ENCODE measurements at regions not wholly inside any gene's neighbourhood (a gene's known extent, or its start where the extent isn't known, plus 50 kb on each side); places are given as distances from the start of the nearest gene placed in this dataset.

DNA sequence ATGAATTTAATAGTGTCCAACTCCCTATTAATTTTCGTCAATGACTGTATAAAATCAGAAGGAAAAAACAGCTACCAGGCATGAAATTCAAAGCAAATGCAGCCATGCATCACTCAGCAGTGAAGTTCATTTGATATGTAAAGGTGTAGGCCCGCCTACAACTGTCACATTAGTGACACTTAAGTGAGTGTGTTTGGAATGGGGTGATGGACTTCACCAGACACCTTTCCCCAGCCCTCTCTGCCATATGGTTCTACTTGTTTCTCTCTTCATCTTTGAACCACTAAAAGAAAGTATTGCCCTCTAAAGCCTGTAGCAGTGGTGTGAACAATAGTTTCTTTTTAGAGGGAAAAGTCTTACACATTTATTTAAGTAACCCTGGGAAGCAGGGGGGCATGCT is 124.0 kb downstream of the SIPA1L2 start:
- Histone ChIP-seq H3K27ac (ENCODE audit: insufficient read depth, low read depth, low read length) (no peak overlapping the region), H3K4me1 (ENCODE audit: control insufficient read depth, extremely low read depth, insufficient read depth, low read length) (no peaks in the 10 kb centered on the region), H3K4me2 (ENCODE audit: insufficient read depth, low read length) (no peak overlapping the region), H3K9me3 (replicated peaks; ENCODE audit: control insufficient read depth, insufficient read depth, low read length) (no peaks in the 10 kb centered on the region), H3K36me3 (ENCODE audit: control insufficient read depth in 2 of 2, extremely low read depth in 1 of 2, insufficient read depth in 2 of 2, low read length in 2 of 2) (no peaks in the 10 kb centered on the region), H3K4me3 (replicated peaks in 1 of 3; ENCODE audit: insufficient read depth in 1 of 3, low read depth in 1 of 3, low read length in 3 of 3) (no peak overlapping the region), H3K79me2 (ENCODE audit: control insufficient read depth, insufficient read depth, low read length) (peaks cover 8% of the 10 kb centered on the region), H4K20me1 (replicated peaks; ENCODE audit: control insufficient read depth, extremely low read depth, insufficient read depth, low read length) (no peaks in the 10 kb centered on the region), H3K27me3 (ENCODE audit: control insufficient read depth in 2 of 2, insufficient read depth in 2 of 2, low read length in 2 of 2) (no peaks in the 10 kb centered on the region), H3K9ac (replicated peaks; ENCODE audit: extremely low read depth, insufficient read depth, low read length) (no peak overlapping the region), H3K9me1 (replicated peaks; ENCODE audit: control insufficient read depth, extremely low read depth, insufficient read depth, low read length) (no peaks in the 10 kb centered on the region), H2AFZ (ENCODE audit: low read depth, low read length) (no peak overlapping the region)
- intact Hi-C loops (cut with micrococcal nuclease) (no loop called here), dilution Hi-C loops (cut with MboI; ENCODE audit: extremely low pct_ligation_motif_present, low sequenced_read_pairs) (no loop called here)
- DNase-seq (ENCODE audit: low read depth, low spot score) = no peak
- ChIA-PET CTCF (no interaction called here), POLR2A (no interaction called here)
- no peak for FAIRE-seq
- no peak for TF ChIP-seq FOS (IDR thresholded peaks at IDR 0.05; ENCODE audit: borderline replicate concordance, insufficient read depth, low read length)
- TF ChIP-seq, protein P1, sequence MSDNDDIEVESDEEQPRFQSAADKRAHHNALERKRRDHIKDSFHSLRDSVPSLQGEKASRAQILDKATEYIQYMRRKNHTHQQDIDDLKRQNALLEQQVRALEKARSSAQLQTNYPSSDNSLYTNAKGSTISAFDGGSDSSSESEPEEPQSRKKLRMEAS (IDR thresholded peaks at IDR 0.05; ENCODE audit: insufficient read depth, insufficient read length) = no peak
- no peak for TF ChIP-seq EZH2 (IDR thresholded peaks at IDR 0.05; ENCODE audit: borderline replicate concordance, low read depth, low read length, severe bottlenecking)
- BruUV-seq (replicated peaks) = no TSS peak

DNA sequence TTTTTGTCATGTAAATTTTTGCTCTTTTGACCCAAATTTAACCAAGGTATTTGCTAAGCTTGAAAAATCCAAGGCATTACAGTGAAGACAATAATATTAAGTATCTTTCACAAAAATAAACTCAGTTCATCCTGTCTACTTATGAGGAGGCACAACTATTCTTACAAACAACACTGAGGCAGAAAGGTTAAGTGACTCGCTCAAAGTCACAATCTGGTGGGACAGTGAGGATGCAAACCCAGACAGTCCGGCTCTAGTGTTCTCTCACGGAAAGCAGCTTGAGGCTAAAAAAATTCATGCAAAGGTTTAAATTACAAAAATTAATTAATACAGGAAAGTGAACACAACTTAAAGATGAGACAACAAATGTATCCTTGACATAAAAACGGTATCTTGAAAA is 125.3 kb downstream of the SIPA1L2 start:
- TF ChIP-seq JUN (IDR thresholded peaks at IDR 0.05; ENCODE audit: borderline replicate concordance, insufficient read depth, insufficient read length, low read depth) (no peak), MYC (IDR thresholded peaks at IDR 0.05; ENCODE audit: low read depth, low read length) (no peak), GATA2 (IDR thresholded peaks at IDR 0.05; ENCODE audit: insufficient read depth, insufficient read length, low read depth, low read length) (no peak), EZH2 (IDR thresholded peaks at IDR 0.05; ENCODE audit: borderline replicate concordance, low read depth, low read length, severe bottlenecking) (no peak), POLR2AphosphoS5 (IDR thresholded peaks at IDR 0.05; ENCODE audit: insufficient read depth, low read depth, low read length) (no peak), POLR2A (IDR thresholded peaks at IDR 0.05; ENCODE audit: low read depth, low read length) (no peak), FOS (IDR thresholded peaks at IDR 0.05; ENCODE audit: borderline replicate concordance, insufficient read depth, low read length) (no peak)
- TF ChIP-seq, protein P2, sequence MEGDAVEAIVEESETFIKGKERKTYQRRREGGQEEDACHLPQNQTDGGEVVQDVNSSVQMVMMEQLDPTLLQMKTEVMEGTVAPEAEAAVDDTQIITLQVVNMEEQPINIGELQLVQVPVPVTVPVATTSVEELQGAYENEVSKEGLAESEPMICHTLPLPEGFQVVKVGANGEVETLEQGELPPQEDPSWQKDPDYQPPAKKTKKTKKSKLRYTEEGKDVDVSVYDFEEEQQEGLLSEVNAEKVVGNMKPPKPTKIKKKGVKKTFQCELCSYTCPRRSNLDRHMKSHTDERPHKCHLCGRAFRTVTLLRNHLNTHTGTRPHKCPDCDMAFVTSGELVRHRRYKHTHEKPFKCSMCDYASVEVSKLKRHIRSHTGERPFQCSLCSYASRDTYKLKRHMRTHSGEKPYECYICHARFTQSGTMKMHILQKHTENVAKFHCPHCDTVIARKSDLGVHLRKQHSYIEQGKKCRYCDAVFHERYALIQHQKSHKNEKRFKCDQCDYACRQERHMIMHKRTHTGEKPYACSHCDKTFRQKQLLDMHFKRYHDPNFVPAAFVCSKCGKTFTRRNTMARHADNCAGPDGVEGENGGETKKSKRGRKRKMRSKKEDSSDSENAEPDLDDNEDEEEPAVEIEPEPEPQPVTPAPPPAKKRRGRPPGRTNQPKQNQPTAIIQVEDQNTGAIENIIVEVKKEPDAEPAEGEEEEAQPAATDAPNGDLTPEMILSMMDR (IDR thresholded peaks at IDR 0.05; ENCODE audit: extremely low read depth in 1 of 2, insufficient read depth in 1 of 2, low read depth in 1 of 2, low read length in 2 of 2) = no peak
- TF ChIP-seq, protein P1 (IDR thresholded peaks at IDR 0.05; ENCODE audit: insufficient read depth, insufficient read length) = no peak
- DNase-seq (ENCODE audit: low read depth, low spot score) (no peak), FAIRE-seq (no peak)
- Histone ChIP-seq H3K79me2 (ENCODE audit: control insufficient read depth, insufficient read depth, low read length) (peaks cover 6% of the 10 kb centered on the region), H3K27ac (ENCODE audit: insufficient read depth, low read depth, low read length) (no peak overlapping the region), H4K20me1 (replicated peaks; ENCODE audit: control insufficient read depth, extremely low read depth, insufficient read depth, low read length) (no peaks in the 10 kb centered on the region), H3K9ac (replicated peaks; ENCODE audit: extremely low read depth, insufficient read depth, low read length) (no peak overlapping the region), H3K36me3 (ENCODE audit: control insufficient read depth in 2 of 2, extremely low read depth in 1 of 2, insufficient read depth in 2 of 2, low read length in 2 of 2) (no peaks in the 10 kb centered on the region), H3K9me3 (replicated peaks; ENCODE audit: control insufficient read depth, insufficient read depth, low read length) (no peaks in the 10 kb centered on the region), H3K4me3 (replicated peaks in 1 of 3; ENCODE audit: insufficient read depth in 1 of 3, low read depth in 1 of 3, low read length in 3 of 3) (no peak overlapping the region), H3K9me1 (replicated peaks; ENCODE audit: control insufficient read depth, extremely low read depth, insufficient read depth, low read length) (no peaks in the 10 kb centered on the region), H3K27me3 (ENCODE audit: control insufficient read depth in 2 of 2, insufficient read depth in 2 of 2, low read length in 2 of 2) (no peaks in the 10 kb centered on the region), H3K4me2 (ENCODE audit: insufficient read depth, low read length) (no peak overlapping the region), H3K4me1 (ENCODE audit: control insufficient read depth, extremely low read depth, insufficient read depth, low read length) (no peaks in the 10 kb centered on the region), H2AFZ (ENCODE audit: low read depth, low read length) (no peak overlapping the region)
- CTCF ChIA-PET = no interaction called here
- BruUV-seq (replicated peaks) = no TSS peak
- dilution Hi-C loops (cut with MboI; ENCODE audit: extremely low pct_ligation_motif_present, low sequenced_read_pairs) (no loop called here), intact Hi-C loops (cut with micrococcal nuclease) (no loop called here)
- POLR2A ChIA-PET = no interaction called here

Data from endothelial cell of umbilical vein (primary cell).